ENCODE measurements at regions not wholly inside any gene's neighbourhood (a gene's known extent, or its start where the extent isn't known, plus 50 kb on each side); places are given as distances from the start of the nearest gene placed in this dataset.

GRCh38 chr1:98402860-98403259 lies 258.7 kb upstream of the SNX7 start:
- intact Hi-C loops (cut with DNase I) = no loop called here
- no peak for TF ChIP-seq POLR2A (IDR thresholded peaks at IDR 0.05)
- TF ChIP-seq, protein P1, sequence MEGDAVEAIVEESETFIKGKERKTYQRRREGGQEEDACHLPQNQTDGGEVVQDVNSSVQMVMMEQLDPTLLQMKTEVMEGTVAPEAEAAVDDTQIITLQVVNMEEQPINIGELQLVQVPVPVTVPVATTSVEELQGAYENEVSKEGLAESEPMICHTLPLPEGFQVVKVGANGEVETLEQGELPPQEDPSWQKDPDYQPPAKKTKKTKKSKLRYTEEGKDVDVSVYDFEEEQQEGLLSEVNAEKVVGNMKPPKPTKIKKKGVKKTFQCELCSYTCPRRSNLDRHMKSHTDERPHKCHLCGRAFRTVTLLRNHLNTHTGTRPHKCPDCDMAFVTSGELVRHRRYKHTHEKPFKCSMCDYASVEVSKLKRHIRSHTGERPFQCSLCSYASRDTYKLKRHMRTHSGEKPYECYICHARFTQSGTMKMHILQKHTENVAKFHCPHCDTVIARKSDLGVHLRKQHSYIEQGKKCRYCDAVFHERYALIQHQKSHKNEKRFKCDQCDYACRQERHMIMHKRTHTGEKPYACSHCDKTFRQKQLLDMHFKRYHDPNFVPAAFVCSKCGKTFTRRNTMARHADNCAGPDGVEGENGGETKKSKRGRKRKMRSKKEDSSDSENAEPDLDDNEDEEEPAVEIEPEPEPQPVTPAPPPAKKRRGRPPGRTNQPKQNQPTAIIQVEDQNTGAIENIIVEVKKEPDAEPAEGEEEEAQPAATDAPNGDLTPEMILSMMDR (IDR thresholded peaks at IDR 0.05) = no peak
- peaks cover 0 to 4% of the 10 kb centered on the region in 2 donors for H3K4me1 ChIP-seq (replicated peaks in 1 of 2)
- no peaks in the 10 kb centered on the region for H3K27me3 ChIP-seq
- DNase-seq = no peak
- H3K9me3 ChIP-seq (replicated peaks in 1 of 3) = no peaks in the 10 kb centered on the region
- 52 to 61% (median 59%) methylated on average over 2 of the region's 2 CpGs for WGBS, 4 donors
- H3K4me3 ChIP-seq = no peak overlapping the region
- H3K27ac ChIP-seq = no peak overlapping the region
- H3K36me3 ChIP-seq (replicated peaks in 1 of 2) = no peaks in the 10 kb centered on the region

- no peak overlapping the region for H3K27ac ChIP-seq
- H3K27me3 ChIP-seq = no peaks in the 10 kb centered on the region
- no peak overlapping the region for H3K4me3 ChIP-seq
- TF ChIP-seq, protein P1 (IDR thresholded peaks at IDR 0.05) = no peak
- TF ChIP-seq POLR2A (IDR thresholded peaks at IDR 0.05) = no peak
- 61 to 77% (median 69%) methylated on average over 2 of the region's 2 CpGs for WGBS, 4 donors
- H3K9me3 ChIP-seq (replicated peaks in 1 of 3) = no peaks in the 10 kb centered on the region
- intact Hi-C loops (cut with DNase I) = no loop called here
- H3K4me1 ChIP-seq (replicated peaks in 1 of 2) = peaks cover 0 to 4% of the 10 kb centered on the region in 2 donors
- no peak for DNase-seq
- no peaks in the 10 kb centered on the region for H3K36me3 ChIP-seq (replicated peaks in 1 of 2)
These were observed 261.1 kb upstream of the SNX7 start for GRCh38 chr1:98400446-98400845.

DNA sequence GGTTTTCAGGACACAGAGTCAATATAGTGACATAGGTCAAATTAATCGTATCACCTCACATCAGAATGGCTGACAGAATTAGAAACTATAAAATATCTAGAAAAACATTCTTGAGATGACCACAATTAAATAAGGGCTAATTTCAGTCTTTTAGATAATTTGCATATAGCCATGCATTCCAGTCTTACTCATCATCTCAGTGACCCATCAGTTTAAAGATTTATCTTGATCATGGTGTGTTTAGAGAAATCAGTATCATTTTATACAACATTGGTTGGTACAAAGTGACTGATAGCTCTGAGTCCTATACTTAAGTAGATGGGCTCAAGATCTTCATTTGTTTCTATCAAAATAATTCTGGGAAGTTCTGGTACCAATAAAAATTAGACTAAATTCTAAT lies 262.3 kb upstream of the SNX7 start:
- WGBS, 4 donors = 81 to 96% (median 88%) methylated on average over 1 of the region's 1 CpG
- TF ChIP-seq, protein P1 (IDR thresholded peaks at IDR 0.05) = no peak
- no peak for TF ChIP-seq POLR2A (IDR thresholded peaks at IDR 0.05)
- H3K27ac ChIP-seq = no peak overlapping the region
- H3K4me1 ChIP-seq (replicated peaks in 1 of 2) = peaks cover 0 to 4% of the 10 kb centered on the region in 2 donors
- no peaks in the 10 kb centered on the region for H3K27me3 ChIP-seq
- H3K9me3 ChIP-seq (replicated peaks in 1 of 3) = no peaks in the 10 kb centered on the region
- no peak overlapping the region for H3K4me3 ChIP-seq
- H3K36me3 ChIP-seq (replicated peaks in 1 of 2) = no peaks in the 10 kb centered on the region
- intact Hi-C loops (cut with DNase I) = no loop called here
- DNase-seq = no peak

- no peaks in the 10 kb centered on the region for H3K27me3 ChIP-seq
- 20 to 39% (median 32%) methylated on average over 2 of the region's 2 CpGs for WGBS, 4 donors
- TF ChIP-seq, protein P1 (IDR thresholded peaks at IDR 0.05) = no peak
- no peak for TF ChIP-seq POLR2A (IDR thresholded peaks at IDR 0.05)
- no peak overlapping the region for H3K27ac ChIP-seq
- no peaks in the 10 kb centered on the region for H3K9me3 ChIP-seq (replicated peaks in 1 of 3)
- peaks cover 0 to 4% of the 10 kb centered on the region in 2 donors for H3K4me1 ChIP-seq (replicated peaks in 1 of 2)
- intact Hi-C loops (cut with DNase I) = no loop called here
- no peak for DNase-seq
- H3K4me3 ChIP-seq = no peak overlapping the region
- H3K36me3 ChIP-seq (replicated peaks in 1 of 2) = no peaks in the 10 kb centered on the region
These were observed 262.9 kb upstream of the SNX7 start for GRCh38 chr1:98398649-98399048.

Data from adrenal gland (tissue), 9 donors.